Stimulated activated effector memory CD8-positive, alpha-beta T cell treated with anti-CD3 and anti-CD28 coated beads, Interleukin-12 subunit alpha, Interleukin-12 subunit beta, amount 100 ng/mL, for 72 hours (primary cell): ENCODE measurements at regions not wholly inside any gene's neighbourhood (a gene's known extent, or its start where the extent isn't known, plus 50 kb on each side); places are given as distances from the start of the nearest gene placed in this dataset.

Experiments used
- ATAC-seq: fragments of 150-1000 bp; cut with Tn5 transposase; 2 replicates; pipeline ENCODE4 v1.10.0; 2021
- DNase-seq, 2 donors: peaks; one replicate each; pipeline ENCODE4 v3.0.0; 2021 to 2022; ENCODE audit warnings: low spot score in 2 of 2
- H3K27ac Mint-ChIP-seq: one replicate; pipeline ENCODE4 v1.8.0; 2022; ENCODE audit warnings: mild to moderate bottlenecking, mixed read lengths
- H3K36me3 Mint-ChIP-seq: one replicate; pipeline ENCODE4 v1.8.0; 2022; ENCODE audit warnings: mild to moderate bottlenecking, mixed read lengths
- H3K4me1 Mint-ChIP-seq: one replicate; pipeline ENCODE4 v1.8.0; 2022; ENCODE audit warnings: mixed read lengths
- H3K4me3 Mint-ChIP-seq: one replicate; pipeline ENCODE4 v1.8.0; 2022; ENCODE audit warnings: mild to moderate bottlenecking, mixed read lengths
- H3K9me3 Mint-ChIP-seq: one replicate; pipeline ENCODE4 v1.8.0; 2022; ENCODE audit warnings: mixed read lengths

- ATAC-seq: no peak
- Mint-ChIP-seq H3K36me3 (no peaks in the 10 kb centered on the region), H3K9me3 (peaks cover 4% of the 10 kb centered on the region), H3K27ac (no peak overlapping the region), H3K4me3 (no peak overlapping the region), H3K4me1 (no peaks in the 10 kb centered on the region)
- no peak for DNase-seq
Observed at GRCh38 chr13:106173346-106173745, 362.1 kb downstream of the EFNB2 start.

- Mint-ChIP-seq H3K4me3 (no peak overlapping the region), H3K27ac (no peak overlapping the region), H3K36me3 (no peaks in the 10 kb centered on the region), H3K9me3 (peaks cover 11% of the 10 kb centered on the region), H3K4me1 (no peaks in the 10 kb centered on the region)
- DNase-seq: no peak
- no peak for ATAC-seq
Observed at GRCh38 chr13:106172176-106172905, 363.1 kb downstream of the EFNB2 start.

GRCh38 chr13:106163426-106163825 is 372.0 kb downstream of the EFNB2 start:
- no peaks in the 10 kb centered on the region for H3K4me1 Mint-ChIP-seq
- no peak overlapping the region for H3K4me3 Mint-ChIP-seq
- peaks cover 11% of the 10 kb centered on the region for H3K9me3 Mint-ChIP-seq
- ATAC-seq (no peak), DNase-seq (no peak)
- no peaks in the 10 kb centered on the region for H3K36me3 Mint-ChIP-seq
- H3K27ac Mint-ChIP-seq: no peak overlapping the region

- H3K27ac Mint-ChIP-seq: no peak overlapping the region
- ATAC-seq: no peak
- H3K9me3 Mint-ChIP-seq: no peaks in the 10 kb centered on the region
- H3K4me3 Mint-ChIP-seq: no peak overlapping the region
- H3K36me3 Mint-ChIP-seq: no peaks in the 10 kb centered on the region
- no peak for DNase-seq
- no peaks in the 10 kb centered on the region for H3K4me1 Mint-ChIP-seq
Observed at GRCh38 chr13:106161146-106161545, 374.3 kb downstream of the EFNB2 start.

GRCh38 chr13:106159295-106160195 is 375.9 kb downstream of the EFNB2 start:
- Mint-ChIP-seq H3K4me3 (no peak overlapping the region), H3K9me3 (no peaks in the 10 kb centered on the region), H3K36me3 (no peaks in the 10 kb centered on the region), H3K4me1 (no peaks in the 10 kb centered on the region), H3K27ac (no peak overlapping the region)
- ATAC-seq: peak; percentile 13
- no peak for DNase-seq

- Mint-ChIP-seq H3K4me3 (no peak overlapping the region), H3K9me3 (peaks cover 4% of the 10 kb centered on the region), H3K36me3 (no peaks in the 10 kb centered on the region), H3K27ac (no peak overlapping the region), H3K4me1 (no peaks in the 10 kb centered on the region)
- no peak for ATAC-seq
- no peak for DNase-seq
Observed at GRCh38 chr13:106156468-106156867, 379.0 kb downstream of the EFNB2 start.

GRCh38 chr13:106155411-106155810 is 380.1 kb downstream of the EFNB2 start:
- DNase-seq (no peak), ATAC-seq (no peak)
- H3K9me3 Mint-ChIP-seq: peaks cover 4% of the 10 kb centered on the region
- no peak overlapping the region for H3K4me3 Mint-ChIP-seq
- H3K27ac Mint-ChIP-seq: no peak overlapping the region
- H3K4me1 Mint-ChIP-seq: no peaks in the 10 kb centered on the region
- H3K36me3 Mint-ChIP-seq: no peaks in the 10 kb centered on the region

- Mint-ChIP-seq H3K4me1 (no peaks in the 10 kb centered on the region), H3K4me3 (no peak overlapping the region)
- DNase-seq: no peak
Observed at GRCh38 chr13:106153876-106154275, 381.6 kb downstream of the EFNB2 start.

GRCh38 chr13:106153041-106153440 is 382.4 kb downstream of the EFNB2 start:
- Mint-ChIP-seq H3K4me1 (no peaks in the 10 kb centered on the region), H3K27ac (no peak overlapping the region), H3K36me3 (no peaks in the 10 kb centered on the region), H3K9me3 (peaks cover 4% of the 10 kb centered on the region), H3K4me3 (no peak overlapping the region)
- no peak for DNase-seq
- ATAC-seq: no peak

More at GRCh38 chr13:106153876-106154275, 381.6 kb downstream of the EFNB2 start:
- no peak overlapping the region for H3K27ac Mint-ChIP-seq
- H3K9me3 Mint-ChIP-seq: peaks cover 4% of the 10 kb centered on the region
- H3K36me3 Mint-ChIP-seq: no peaks in the 10 kb centered on the region
- no peak for ATAC-seq

- H3K27ac Mint-ChIP-seq: no peak overlapping the region
- no peak overlapping the region for H3K4me3 Mint-ChIP-seq
- ATAC-seq (no peak), DNase-seq (no peak)
- peaks cover 4% of the 10 kb centered on the region for H3K9me3 Mint-ChIP-seq
- no peaks in the 10 kb centered on the region for H3K4me1 Mint-ChIP-seq
- H3K36me3 Mint-ChIP-seq: no peaks in the 10 kb centered on the region
Observed at GRCh38 chr13:106152047-106152446, 383.4 kb downstream of the EFNB2 start.

GRCh38 chr13:106151056-106151699 is 384.3 kb downstream of the EFNB2 start:
- ATAC-seq (peak; percentile 8), DNase-seq (no peak)
- no peaks in the 10 kb centered on the region for H3K4me1 Mint-ChIP-seq
- H3K4me3 Mint-ChIP-seq: no peak overlapping the region
- no peak overlapping the region for H3K27ac Mint-ChIP-seq
- H3K9me3 Mint-ChIP-seq: peaks cover 4% of the 10 kb centered on the region
- no peaks in the 10 kb centered on the region for H3K36me3 Mint-ChIP-seq

GRCh38 chr13:106145997-106146864 is 389.2 kb downstream of the EFNB2 start:
- Mint-ChIP-seq H3K4me1 (no peaks in the 10 kb centered on the region), H3K4me3 (no peak overlapping the region), H3K9me3 (no peaks in the 10 kb centered on the region), H3K36me3 (no peaks in the 10 kb centered on the region), H3K27ac (no peak overlapping the region)
- ATAC-seq: no peak
- DNase-seq: no peak

GRCh38 chr13:106145070-106145469 is 390.4 kb downstream of the EFNB2 start:
- Mint-ChIP-seq H3K4me1 (no peaks in the 10 kb centered on the region), H3K27ac (no peak overlapping the region), H3K4me3 (no peak overlapping the region), H3K36me3 (no peaks in the 10 kb centered on the region), H3K9me3 (no peaks in the 10 kb centered on the region)
- ATAC-seq: no peak
- DNase-seq: no peak

- H3K27ac Mint-ChIP-seq: no peak overlapping the region
- H3K36me3 Mint-ChIP-seq: no peaks in the 10 kb centered on the region
- no peaks in the 10 kb centered on the region for H3K4me1 Mint-ChIP-seq
- no peak for DNase-seq
- no peak for ATAC-seq
- H3K4me3 Mint-ChIP-seq: no peak overlapping the region
- no peaks in the 10 kb centered on the region for H3K9me3 Mint-ChIP-seq
Observed at GRCh38 chr13:106143930-106144709, 391.3 kb downstream of the EFNB2 start.
